Fibroblast of skin of abdomen (primary cell): ENCODE measurements at regions not wholly inside any gene's neighbourhood (a gene's known extent, or its start where the extent isn't known, plus 50 kb on each side); places are given as distances from the start of the nearest gene placed in this dataset.
"Not testable (repeated sequence)": the region's sequence is repeated elsewhere in the genome, so short reads cannot be mapped to it uniquely, and the experiment has no call there.

Experiments used
- DNase-seq: peaks from one replicate; pipeline ENCODE4 v3.0.0-alpha.2; 2013

DNA sequence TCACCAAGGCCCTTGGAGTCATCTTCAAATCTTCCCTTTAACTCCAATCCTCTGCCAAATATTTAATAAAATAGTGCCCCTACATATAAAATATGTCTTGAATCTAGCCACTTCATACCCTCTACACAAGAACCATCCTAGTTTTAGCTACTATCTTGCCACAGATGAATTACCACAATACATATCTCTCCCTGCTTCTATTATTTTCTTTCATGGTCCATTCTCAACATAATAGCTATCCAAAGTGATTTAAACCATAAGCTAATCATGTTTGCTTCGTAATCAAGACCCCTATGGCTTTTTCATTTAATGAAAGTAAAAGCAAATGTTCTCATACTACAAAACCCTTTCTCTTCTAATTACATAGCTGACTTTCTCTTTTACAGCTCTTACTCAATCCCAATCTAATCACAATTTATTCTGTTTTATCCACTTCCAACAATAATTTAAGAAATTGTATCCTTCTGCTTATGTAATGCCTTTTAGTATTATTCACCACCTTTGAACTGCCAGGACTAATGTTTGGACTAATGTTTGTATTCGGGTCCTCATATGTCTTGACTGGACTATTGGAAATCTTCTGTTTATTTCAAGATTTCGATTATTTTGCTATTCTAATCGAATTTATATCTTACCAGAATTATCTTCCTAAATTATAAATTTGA lies 412.0 kb downstream of the SLITRK1 start:
- DNase-seq, result no peak

GRCh38 chr13:83453723-83454122 lies 428.6 kb downstream of the SLITRK1 start:
- no peak for DNase-seq

DNA sequence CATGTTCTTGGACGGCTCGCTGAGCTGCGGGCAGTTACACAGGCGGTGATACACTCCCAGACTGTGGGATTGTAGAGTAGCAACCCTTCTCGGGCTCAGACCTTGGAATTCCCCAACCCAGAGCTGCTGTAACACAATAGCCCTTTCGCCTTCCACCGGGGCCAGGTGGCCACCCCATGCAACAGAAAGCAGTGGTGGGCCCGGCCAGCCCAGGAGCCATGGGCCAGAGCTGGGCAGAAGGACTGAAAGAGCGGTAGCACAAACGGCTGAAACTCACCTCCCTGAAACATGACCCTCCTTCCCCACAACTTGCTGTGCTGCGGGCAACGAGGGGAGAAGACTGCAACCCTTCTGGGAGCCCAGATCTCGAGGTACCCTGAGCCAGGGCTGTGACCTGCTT lies 429.0 kb downstream of the SLITRK1 start:
- no peak for DNase-seq

DNA sequence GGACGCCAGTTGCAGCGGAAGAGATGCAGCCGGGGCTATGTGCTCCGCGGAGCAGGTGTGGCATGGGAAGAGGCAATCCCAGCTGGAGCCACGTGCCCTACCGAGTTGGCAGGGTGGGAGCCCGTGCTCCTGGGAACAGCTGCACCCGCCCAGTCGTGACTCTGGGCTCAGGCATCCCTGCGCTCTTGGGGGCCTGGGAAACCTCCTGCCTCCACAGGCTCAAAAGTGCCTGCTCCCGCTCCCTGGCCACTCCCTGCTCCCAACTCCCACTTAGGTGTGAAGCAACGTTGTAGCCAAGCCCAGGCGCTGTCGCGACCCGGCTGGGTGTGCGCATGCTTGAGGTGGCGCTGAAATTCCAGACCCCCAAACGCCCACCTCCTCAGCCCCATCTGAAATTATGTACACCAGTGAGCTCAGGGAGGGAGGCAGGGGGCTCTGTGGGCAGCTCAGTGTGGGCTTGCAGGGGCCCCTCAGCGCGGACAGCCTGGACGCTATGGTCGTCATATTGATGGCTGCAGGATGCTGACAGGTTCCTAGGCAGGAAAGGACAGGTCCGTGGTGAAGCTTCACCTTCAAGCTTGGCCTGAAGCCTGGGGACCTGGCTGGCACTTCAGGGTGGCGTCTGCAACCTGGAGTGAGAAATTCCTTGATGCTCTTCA lies 429.9 kb downstream of the SLITRK1 start:
- no peak for DNase-seq

GRCh38 chr13:83450591-83450990 lies 431.7 kb downstream of the SLITRK1 start:
- peak; percentile 51 for DNase-seq

GRCh38 chr13:83449668-83450395 lies 432.4 kb downstream of the SLITRK1 start:
- DNase-seq, result peak; percentile 83

GRCh38 chr13:83440465-83440864 lies 441.8 kb downstream of the SLITRK1 start:
- no peak for DNase-seq

GRCh38 chr13:83439464-83439863 lies 442.8 kb downstream of the SLITRK1 start:
- not testable (repeated sequence) for DNase-seq

- no peak for DNase-seq
These were observed 458.4 kb downstream of the SLITRK1 start for GRCh38 chr13:83423861-83424260.

- DNase-seq, result no peak
These were observed 458.9 kb downstream of the SLITRK1 start for GRCh38 chr13:83423381-83423780.

GRCh38 chr13:83414393-83414792 lies 467.9 kb downstream of the SLITRK1 start:
- no peak for DNase-seq

- DNase-seq, result no peak
These were observed 495.7 kb downstream of the SLITRK1 start for GRCh38 chr13:83386609-83387008.

DNA sequence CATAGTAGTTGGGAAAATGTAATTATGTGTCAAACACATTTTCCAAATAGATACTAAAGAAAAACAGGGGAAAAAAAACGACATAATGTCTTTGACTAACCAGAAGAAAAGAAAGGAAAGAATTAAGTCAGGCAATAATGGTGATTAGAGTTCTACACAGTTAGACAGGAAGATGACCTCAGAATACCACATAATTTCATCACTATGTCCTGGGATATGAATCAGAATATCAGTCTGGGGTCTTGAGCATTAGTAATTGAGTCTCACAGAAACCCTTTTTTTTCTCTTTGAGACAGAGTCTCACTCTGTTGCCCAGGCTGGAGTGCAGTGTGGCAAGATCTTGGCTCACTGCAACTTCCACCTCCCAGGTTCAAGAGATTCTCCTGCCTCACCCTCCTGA lies 503.4 kb downstream of the SLITRK1 start:
- peak; percentile 12 for DNase-seq

DNA sequence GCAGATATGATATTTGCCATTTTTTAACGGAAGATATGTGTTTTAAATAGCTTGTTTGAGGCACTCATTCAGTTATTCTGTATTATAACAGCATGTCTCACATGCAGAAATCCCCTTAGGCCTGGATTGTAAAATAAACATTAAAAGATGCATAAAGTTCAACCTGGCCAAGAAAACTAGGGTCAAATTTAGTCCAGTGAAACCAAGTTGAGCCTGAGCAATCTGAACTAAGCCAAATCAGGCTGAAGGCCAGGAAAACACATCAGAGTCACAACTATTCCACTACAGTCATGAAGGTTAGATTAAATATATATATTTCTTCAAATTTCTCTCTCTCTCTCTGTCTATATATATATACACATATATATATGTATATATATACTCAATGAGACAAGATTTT lies 504.8 kb downstream of the SLITRK1 start:
- DNase-seq, result no peak

GRCh38 chr13:83372786-83373185 lies 509.5 kb downstream of the SLITRK1 start:
- no peak for DNase-seq

GRCh38 chr13:83365723-83366122 lies 516.6 kb downstream of the SLITRK1 start:
- DNase-seq, result no peak

- no peak for DNase-seq
These were observed 527.2 kb downstream of the SLITRK1 start for GRCh38 chr13:83355041-83355440.

DNA sequence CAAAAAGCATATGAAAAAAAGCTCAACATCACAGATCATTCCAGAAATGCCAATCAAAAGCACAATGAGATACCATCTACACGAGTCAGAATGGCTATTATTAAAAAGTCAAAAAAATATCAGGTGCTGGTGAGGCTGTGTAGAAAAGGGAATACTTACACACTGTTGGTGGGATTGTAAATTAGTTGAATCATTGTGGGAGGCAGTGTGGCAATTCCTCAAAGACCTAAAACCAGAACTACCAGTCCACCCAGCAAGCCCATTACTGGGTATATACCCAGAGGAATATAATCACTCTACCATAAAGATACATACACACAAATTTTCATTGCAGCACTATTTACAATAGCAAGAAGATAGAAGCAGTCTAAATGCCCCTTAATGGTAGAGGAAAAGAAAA lies 529.9 kb downstream of the SLITRK1 start:
- DNase-seq, result peak; percentile 18

- peak; percentile 54 for DNase-seq
These were observed 531.7 kb downstream of the SLITRK1 start for GRCh38 chr13:83350569-83350968.

- no peak for DNase-seq
These were observed 537.8 kb downstream of the SLITRK1 start for GRCh38 chr13:83344518-83344917.

DNA sequence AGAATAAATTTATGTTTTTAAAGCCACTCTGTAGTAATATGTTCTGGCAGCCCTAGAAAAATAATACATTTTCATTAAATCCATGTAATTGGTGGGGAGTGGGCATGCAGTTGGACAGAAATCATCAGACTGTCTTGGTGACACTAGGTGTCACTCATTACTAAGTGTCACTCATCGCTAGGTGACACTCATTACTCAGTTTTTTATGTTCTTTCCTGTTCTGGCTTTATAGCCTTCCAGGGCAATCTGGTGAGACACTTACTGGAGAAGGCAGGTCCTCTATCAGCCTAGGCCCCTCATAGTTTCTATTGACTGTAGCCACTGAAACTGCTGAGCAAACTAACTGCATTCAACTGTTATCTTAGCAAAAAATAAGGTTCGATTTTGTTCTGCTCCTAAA lies 542.1 kb downstream of the SLITRK1 start:
- no peak for DNase-seq

DNA sequence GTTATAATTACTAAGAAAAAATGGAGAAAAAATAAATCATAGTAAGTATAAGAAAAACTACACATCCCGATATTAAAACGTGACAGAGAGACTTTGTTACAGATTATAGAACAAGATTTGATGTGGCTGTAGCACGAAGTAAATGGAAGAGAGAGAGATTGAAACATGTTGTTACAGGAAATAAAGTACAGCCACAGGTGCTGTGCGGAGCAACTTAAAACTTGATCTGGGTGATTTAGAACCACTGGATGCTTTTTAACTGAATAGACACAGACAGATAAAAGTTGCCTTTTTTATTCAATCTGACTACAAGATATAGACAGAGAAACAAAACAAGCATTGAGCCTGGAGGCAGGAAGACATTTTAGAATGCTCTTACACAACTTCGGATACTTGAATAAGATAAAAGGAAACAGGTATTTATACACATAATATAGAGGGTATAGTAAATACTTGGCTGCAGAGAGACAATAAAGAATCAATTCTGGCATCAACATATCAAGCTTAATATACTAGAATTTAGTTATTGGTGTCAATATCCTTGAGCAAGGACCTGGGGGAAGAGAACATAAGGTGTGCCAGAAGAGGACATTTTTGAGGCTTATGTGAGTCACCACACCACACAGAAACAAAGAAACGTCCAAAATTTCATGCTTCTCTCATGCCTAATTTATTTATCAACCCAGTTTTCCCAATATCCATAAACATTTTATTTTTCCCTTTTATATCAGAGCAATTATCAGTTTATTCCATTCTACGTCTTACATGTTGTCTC lies 548.5 kb downstream of the SLITRK1 start:
- no peak for DNase-seq

- DNase-seq, result no peak
These were observed 549.5 kb downstream of the SLITRK1 start for GRCh38 chr13:83332751-83333150.
